Stimulated activated CD8-positive, alpha-beta memory T cell treated with anti-CD3 and anti-CD28 coated beads, Interleukin-12 subunit alpha, Interleukin-12 subunit beta, amount 100 ng/mL, for 24 hours (primary cell): ENCODE measurements at regions not wholly inside any gene's neighbourhood (a gene's known extent, or its start where the extent isn't known, plus 50 kb on each side); places are given as distances from the start of the nearest gene placed in this dataset.

ENCODE experiments used
- DNase-seq: peaks from one replicate; pipeline ENCODE4 v3.0.0-alpha.2; 2020; ENCODE audit errors: extremely low read depth

GRCh38 chr10:30793093-30793492 is 163.5 kb upstream of the LYZL2 start:
- DNase-seq: no peak

GRCh38 chr10:30792025-30792424 is 162.5 kb upstream of the LYZL2 start:
- no peak for DNase-seq

- DNase-seq: no peak
Measured at GRCh38 chr10:30791197-30791611, 161.7 kb upstream of the LYZL2 start.

GRCh38 chr10:30789806-30790205 is 160.3 kb upstream of the LYZL2 start:
- DNase-seq: no peak

GRCh38 chr10:30788307-30788706 is 158.8 kb upstream of the LYZL2 start:
- DNase-seq: no peak

GRCh38 chr10:30786906-30787305 is 157.4 kb upstream of the LYZL2 start:
- no peak for DNase-seq

GRCh38 chr10:30786131-30786530 is 156.6 kb upstream of the LYZL2 start:
- no peak for DNase-seq

- DNase-seq: no peak
Measured at GRCh38 chr10:30784897-30785605, 155.5 kb upstream of the LYZL2 start.

GRCh38 chr10:30784524-30784896 is 155.0 kb upstream of the LYZL2 start:
- DNase-seq: no peak

GRCh38 chr10:30783939-30784501 is 154.5 kb upstream of the LYZL2 start:
- peak; percentile 39 for DNase-seq

- no peak for DNase-seq
Measured at GRCh38 chr10:30782537-30783461, 153.2 kb upstream of the LYZL2 start.

- DNase-seq: no peak
Measured at GRCh38 chr10:30782157-30782536, 152.6 kb upstream of the LYZL2 start.

- DNase-seq: no peak
Measured at GRCh38 chr10:30781670-30782121, 152.1 kb upstream of the LYZL2 start.

GRCh38 chr10:30778769-30779168 is 149.2 kb upstream of the LYZL2 start:
- no peak for DNase-seq

GRCh38 chr10:30775779-30776591 is 146.4 kb upstream of the LYZL2 start:
- DNase-seq: no peak

GRCh38 chr10:30774261-30774660 is 144.7 kb upstream of the LYZL2 start:
- DNase-seq: no peak

GRCh38 chr10:30773501-30773900 is 143.9 kb upstream of the LYZL2 start:
- no peak for DNase-seq

- no peak for DNase-seq
Measured at GRCh38 chr10:30770816-30771215, 141.3 kb upstream of the LYZL2 start.

- DNase-seq: no peak
Measured at GRCh38 chr10:30770229-30770628, 140.7 kb upstream of the LYZL2 start.

GRCh38 chr10:30769361-30769760 is 139.8 kb upstream of the LYZL2 start:
- DNase-seq: no peak

- DNase-seq: no peak
Measured at GRCh38 chr10:30765616-30766015, 136.1 kb upstream of the LYZL2 start.
